Mammary epithelial cell (primary cell): ENCODE measurements at regions not wholly inside any gene's neighbourhood (a gene's known extent, or its start where the extent isn't known, plus 50 kb on each side); places are given as distances from the start of the nearest gene placed in this dataset.

Experiments
- CTCF ChIP-seq, 2 donors: IDR thresholded peaks in 1 of 2; conservative IDR thresholded peaks in 1 of 2; 2 replicates each; pipeline ENCODE4 v1.5.1; 2011 to 2012; ENCODE audit warnings: inconsistent platforms in 2 of 2, low read length in 2 of 2, mild to moderate bottlenecking in 2 of 2, control low read depth in 1 of 2, low read depth in 1 of 2; ENCODE audit not compliant: insufficient read depth in 1 of 2; ENCODE audit errors: extremely low read depth in 1 of 2
- EZH2 ChIP-seq: IDR thresholded peaks from 2 replicates; pipeline ENCODE4 v1.6.1; 2012; ENCODE audit warnings: low read length, inconsistent platforms, borderline replicate concordance

- TF ChIP-seq CTCF (conservative IDR thresholded peaks at IDR 0.05 in 1 of 2, IDR thresholded peaks at IDR 0.05 in 1 of 2; ENCODE audit: extremely low read depth in 1 of 2, insufficient read depth in 1 of 2, low read depth in 1 of 2, low read length in 2 of 2) (no peak), EZH2 (no peak)
These were observed 207.2 kb downstream of the SHQ1 start for GRCh38 chr3:72641072-72641471.
